GM18505 (cell line): ENCODE measurements at regions not wholly inside any gene's neighbourhood (a gene's known extent, or its start where the extent isn't known, plus 50 kb on each side); places are given as distances from the start of the nearest gene placed in this dataset.

Experiments
- ATAC-seq: cut with Tn5 transposase; IDR thresholded peaks from one replicate; pipeline ENCODE4 v1.9.1; 2021; ENCODE audit not compliant: unreplicated experiment
- POLR2A ChIP-seq: IDR thresholded peaks from 4 replicates; pipeline ENCODE4 v1.6.1; 2011; ENCODE audit warnings: borderline replicate concordance; ENCODE audit not compliant: insufficient read depth, insufficient read length; ENCODE audit errors: extremely low read depth

- TF ChIP-seq POLR2A, result no peak
- ATAC-seq, result no peak
Observed at GRCh38 chr7:12741951-12742575, 54.6 kb downstream of the ARL4A start.

- no peak for ATAC-seq
- TF ChIP-seq POLR2A, result no peak
Observed at GRCh38 chr7:12746211-12746610, 58.8 kb downstream of the ARL4A start.

GRCh38 chr7:12747687-12748306, 60.4 kb downstream of the ARL4A start:
- no peak for TF ChIP-seq POLR2A
- no peak for ATAC-seq

- ATAC-seq, result no peak
Observed at GRCh38 chr7:12749069-12749468, 61.6 kb downstream of the ARL4A start.

GRCh38 chr7:12749746-12750145, 62.3 kb downstream of the ARL4A start:
- TF ChIP-seq POLR2A, result no peak
- ATAC-seq, result no peak

More at GRCh38 chr7:12749069-12749468, 61.6 kb downstream of the ARL4A start:
- no peak for TF ChIP-seq POLR2A

- ATAC-seq, result no peak
- no peak for TF ChIP-seq POLR2A
Observed at GRCh38 chr7:12751764-12752163, 64.3 kb downstream of the ARL4A start.

- no peak for TF ChIP-seq POLR2A
- no peak for ATAC-seq
Observed at GRCh38 chr7:12754179-12754578, 66.7 kb downstream of the ARL4A start.

- no peak for TF ChIP-seq POLR2A
- no peak for ATAC-seq
Observed at GRCh38 chr7:12756821-12757220, 69.4 kb downstream of the ARL4A start.

- ATAC-seq, result no peak
- TF ChIP-seq POLR2A, result no peak
Observed at GRCh38 chr7:12757443-12757842, 70.0 kb downstream of the ARL4A start.

- ATAC-seq, result no peak
- no peak for TF ChIP-seq POLR2A
Observed at GRCh38 chr7:12759151-12759550, 71.7 kb downstream of the ARL4A start.

- no peak for ATAC-seq
- TF ChIP-seq POLR2A, result no peak
Observed at GRCh38 chr7:12761111-12761510, 73.7 kb downstream of the ARL4A start.

- no peak for TF ChIP-seq POLR2A
- ATAC-seq, result no peak
Observed at GRCh38 chr7:12761691-12762090, 74.3 kb downstream of the ARL4A start.

GRCh38 chr7:12764458-12764891, 77.0 kb downstream of the ARL4A start:
- no peak for TF ChIP-seq POLR2A

GRCh38 chr7:12765431-12766100, 78.1 kb downstream of the ARL4A start:
- no peak for ATAC-seq
- TF ChIP-seq POLR2A, result no peak

More at GRCh38 chr7:12764458-12764891, 77.0 kb downstream of the ARL4A start:
- ATAC-seq, result no peak
